ENCODE measurements at regions not wholly inside any gene's neighbourhood (a gene's known extent, or its start where the extent isn't known, plus 50 kb on each side); places are given as distances from the start of the nearest gene placed in this dataset.

DNA sequence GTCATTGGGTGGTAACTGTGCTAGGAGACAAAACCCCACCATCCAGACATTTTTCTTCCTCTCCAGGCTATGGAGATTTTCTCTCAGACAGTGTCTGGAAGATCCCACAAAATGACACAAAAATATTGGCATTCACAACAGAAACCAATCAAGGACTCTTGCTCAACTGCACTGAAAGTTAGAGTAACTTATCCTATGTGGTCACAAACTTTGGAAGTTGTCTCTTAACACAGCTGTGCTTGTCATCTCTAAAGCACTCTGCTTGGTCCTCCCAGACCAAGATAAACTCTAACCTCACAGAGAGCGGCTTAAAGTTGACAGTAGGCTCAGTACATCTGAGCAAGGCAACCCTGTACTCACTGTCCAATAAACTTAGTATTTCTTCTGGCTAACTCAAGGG, 74.9 kb downstream of the AKR1C4 start:
- no TSS peak for BruUV-seq (replicated peaks)
- Histone ChIP-seq H3K27me3 (ENCODE audit: control insufficient read depth, insufficient read depth, low read length) (no peaks in the 10 kb centered on the region), H3K9me3 (ENCODE audit: control insufficient read depth, insufficient read depth, low read depth, low read length) (no peaks in the 10 kb centered on the region), H3K4me1 (ENCODE audit: control insufficient read depth, insufficient read depth, low read length) (no peaks in the 10 kb centered on the region), H3K36me3 (ENCODE audit: control insufficient read depth, insufficient read depth, low read length) (no peaks in the 10 kb centered on the region), H3K4me3 (ENCODE audit: low read depth in 2 of 2, low read length in 2 of 2) (no peak overlapping the region), H3K27ac (ENCODE audit: low read length) (no peak overlapping the region)
- in situ Hi-C loops (cut with HindIII; ENCODE audit: low pct_unique_long_range_greater_than_20kb, low sequenced_read_pairs) (no loop called here), intact Hi-C loops (cut with micrococcal nuclease; ENCODE audit: unreplicated experiment) (no loop called here)
- ChIA-PET CTCF (no interaction called here), POLR2A (no interaction called here)
- DNase-seq (ENCODE audit: low read depth, low spot score) (no peak), ATAC-seq (no peak)
- TF ChIP-seq POLR2AphosphoS5 (IDR thresholded peaks at IDR 0.05; ENCODE audit: low read depth, low read length): no peak
- TF ChIP-seq, protein P1, sequence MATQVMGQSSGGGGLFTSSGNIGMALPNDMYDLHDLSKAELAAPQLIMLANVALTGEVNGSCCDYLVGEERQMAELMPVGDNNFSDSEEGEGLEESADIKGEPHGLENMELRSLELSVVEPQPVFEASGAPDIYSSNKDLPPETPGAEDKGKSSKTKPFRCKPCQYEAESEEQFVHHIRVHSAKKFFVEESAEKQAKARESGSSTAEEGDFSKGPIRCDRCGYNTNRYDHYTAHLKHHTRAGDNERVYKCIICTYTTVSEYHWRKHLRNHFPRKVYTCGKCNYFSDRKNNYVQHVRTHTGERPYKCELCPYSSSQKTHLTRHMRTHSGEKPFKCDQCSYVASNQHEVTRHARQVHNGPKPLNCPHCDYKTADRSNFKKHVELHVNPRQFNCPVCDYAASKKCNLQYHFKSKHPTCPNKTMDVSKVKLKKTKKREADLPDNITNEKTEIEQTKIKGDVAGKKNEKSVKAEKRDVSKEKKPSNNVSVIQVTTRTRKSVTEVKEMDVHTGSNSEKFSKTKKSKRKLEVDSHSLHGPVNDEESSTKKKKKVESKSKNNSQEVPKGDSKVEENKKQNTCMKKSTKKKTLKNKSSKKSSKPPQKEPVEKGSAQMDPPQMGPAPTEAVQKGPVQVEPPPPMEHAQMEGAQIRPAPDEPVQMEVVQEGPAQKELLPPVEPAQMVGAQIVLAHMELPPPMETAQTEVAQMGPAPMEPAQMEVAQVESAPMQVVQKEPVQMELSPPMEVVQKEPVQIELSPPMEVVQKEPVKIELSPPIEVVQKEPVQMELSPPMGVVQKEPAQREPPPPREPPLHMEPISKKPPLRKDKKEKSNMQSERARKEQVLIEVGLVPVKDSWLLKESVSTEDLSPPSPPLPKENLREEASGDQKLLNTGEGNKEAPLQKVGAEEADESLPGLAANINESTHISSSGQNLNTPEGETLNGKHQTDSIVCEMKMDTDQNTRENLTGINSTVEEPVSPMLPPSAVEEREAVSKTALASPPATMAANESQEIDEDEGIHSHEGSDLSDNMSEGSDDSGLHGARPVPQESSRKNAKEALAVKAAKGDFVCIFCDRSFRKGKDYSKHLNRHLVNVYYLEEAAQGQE (IDR thresholded peaks at IDR 0.05; ENCODE audit: insufficient read depth in 1 of 2, low read depth in 2 of 2, low read length in 1 of 2): no peak
- no peak for TF ChIP-seq SIN3A (IDR thresholded peaks at IDR 0.05; ENCODE audit: borderline replicate concordance, insufficient read depth, low read depth, low read length)
- TF ChIP-seq, protein P2, sequence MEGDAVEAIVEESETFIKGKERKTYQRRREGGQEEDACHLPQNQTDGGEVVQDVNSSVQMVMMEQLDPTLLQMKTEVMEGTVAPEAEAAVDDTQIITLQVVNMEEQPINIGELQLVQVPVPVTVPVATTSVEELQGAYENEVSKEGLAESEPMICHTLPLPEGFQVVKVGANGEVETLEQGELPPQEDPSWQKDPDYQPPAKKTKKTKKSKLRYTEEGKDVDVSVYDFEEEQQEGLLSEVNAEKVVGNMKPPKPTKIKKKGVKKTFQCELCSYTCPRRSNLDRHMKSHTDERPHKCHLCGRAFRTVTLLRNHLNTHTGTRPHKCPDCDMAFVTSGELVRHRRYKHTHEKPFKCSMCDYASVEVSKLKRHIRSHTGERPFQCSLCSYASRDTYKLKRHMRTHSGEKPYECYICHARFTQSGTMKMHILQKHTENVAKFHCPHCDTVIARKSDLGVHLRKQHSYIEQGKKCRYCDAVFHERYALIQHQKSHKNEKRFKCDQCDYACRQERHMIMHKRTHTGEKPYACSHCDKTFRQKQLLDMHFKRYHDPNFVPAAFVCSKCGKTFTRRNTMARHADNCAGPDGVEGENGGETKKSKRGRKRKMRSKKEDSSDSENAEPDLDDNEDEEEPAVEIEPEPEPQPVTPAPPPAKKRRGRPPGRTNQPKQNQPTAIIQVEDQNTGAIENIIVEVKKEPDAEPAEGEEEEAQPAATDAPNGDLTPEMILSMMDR (IDR thresholded peaks at IDR 0.05): no peak
- no peak for TF ChIP-seq TCF7L2 (IDR thresholded peaks at IDR 0.05; ENCODE audit: low read depth, low read length)

DNA sequence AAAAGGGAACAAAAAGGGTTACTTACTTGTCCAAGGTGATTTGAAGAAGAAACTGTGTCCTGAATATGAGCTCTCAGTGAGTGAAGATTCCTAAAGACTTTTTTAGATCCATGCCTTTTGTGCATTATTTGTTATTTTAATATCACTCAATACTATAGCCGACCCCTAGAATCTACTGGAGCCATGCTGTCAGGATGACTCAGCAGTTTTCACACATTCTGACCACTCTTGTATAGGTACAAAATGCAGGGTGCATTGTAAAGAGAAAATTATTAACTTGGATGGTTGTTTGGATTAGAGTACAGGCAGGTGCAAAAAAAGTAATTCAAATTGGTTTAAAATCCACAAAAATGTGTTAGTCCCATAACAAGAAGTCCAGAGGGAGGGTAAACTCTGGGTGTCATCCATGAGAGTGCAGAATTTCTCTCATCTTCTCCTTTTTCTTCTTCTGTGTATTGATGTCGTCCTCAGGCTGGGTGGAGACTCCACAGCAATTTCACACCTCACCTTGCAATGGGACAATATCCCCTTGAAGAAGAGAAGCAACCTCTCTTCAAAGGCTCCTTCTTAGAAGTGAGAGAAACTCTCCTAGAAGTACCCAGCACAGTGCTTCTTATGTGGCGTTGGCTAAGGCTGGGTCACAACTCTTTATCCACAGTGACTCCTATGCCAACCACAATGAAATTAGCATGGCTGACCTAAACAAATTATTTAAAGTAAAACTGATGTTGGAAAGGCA, 75.6 kb downstream of the AKR1C4 start:
- H3K9me3 ChIP-seq (ENCODE audit: control insufficient read depth, insufficient read depth, low read depth, low read length): no peaks in the 10 kb centered on the region
- no peaks in the 10 kb centered on the region for H3K27me3 ChIP-seq (ENCODE audit: control insufficient read depth, insufficient read depth, low read length)
- ATAC-seq: no peak
- no peak overlapping the region for H3K4me3 ChIP-seq (ENCODE audit: low read depth in 2 of 2, low read length in 2 of 2)
- ChIA-PET CTCF (no interaction called here), POLR2A (no interaction called here)
- H3K36me3 ChIP-seq (ENCODE audit: control insufficient read depth, insufficient read depth, low read length): no peaks in the 10 kb centered on the region
- intact Hi-C loops (cut with micrococcal nuclease; ENCODE audit: unreplicated experiment): no loop called here
- H3K4me1 ChIP-seq (ENCODE audit: control insufficient read depth, insufficient read depth, low read length): no peaks in the 10 kb centered on the region
- no peak for DNase-seq (ENCODE audit: low read depth, low spot score)
- no peak overlapping the region for H3K27ac ChIP-seq (ENCODE audit: low read length)
- TF ChIP-seq SIN3A (IDR thresholded peaks at IDR 0.05; ENCODE audit: borderline replicate concordance, insufficient read depth, low read depth, low read length) (no peak), POLR2AphosphoS5 (IDR thresholded peaks at IDR 0.05; ENCODE audit: low read depth, low read length) (no peak), TCF7L2 (IDR thresholded peaks at IDR 0.05; ENCODE audit: low read depth, low read length) (no peak)
- TF ChIP-seq, protein P1 (IDR thresholded peaks at IDR 0.05; ENCODE audit: insufficient read depth in 1 of 2, low read depth in 2 of 2, low read length in 1 of 2): no peak
- TF ChIP-seq, protein P2 (IDR thresholded peaks at IDR 0.05): no peak
- in situ Hi-C loops (cut with HindIII; ENCODE audit: low pct_unique_long_range_greater_than_20kb, low sequenced_read_pairs): no loop called here
- no TSS peak for BruUV-seq (replicated peaks)
